Embryonic facial prominence (tissue), 1 donor: ENCODE measurements at regions not wholly inside any gene's neighbourhood (a gene's known extent, or its start where the extent isn't known, plus 50 kb on each side); places are given as distances from the start of the nearest gene placed in this dataset.
A peak's percentile ranks its signal among the peaks of the same experiment; 100 is the strongest.
"Not testable (repeated sequence)": the region's sequence is repeated elsewhere in the genome, so short reads cannot be mapped to it uniquely, and the experiment has no call there.

Experiments used
- DNase-seq: peaks from one replicate; pipeline ENCODE4 v3.0.0-alpha.2; 2016; ENCODE audit errors: extremely low spot score

- DNase-seq: not testable (repeated sequence)
Measured at GRCh38 chr12:9449657-9450126, 158.0 kb downstream of the KLRB1 start.

DNA sequence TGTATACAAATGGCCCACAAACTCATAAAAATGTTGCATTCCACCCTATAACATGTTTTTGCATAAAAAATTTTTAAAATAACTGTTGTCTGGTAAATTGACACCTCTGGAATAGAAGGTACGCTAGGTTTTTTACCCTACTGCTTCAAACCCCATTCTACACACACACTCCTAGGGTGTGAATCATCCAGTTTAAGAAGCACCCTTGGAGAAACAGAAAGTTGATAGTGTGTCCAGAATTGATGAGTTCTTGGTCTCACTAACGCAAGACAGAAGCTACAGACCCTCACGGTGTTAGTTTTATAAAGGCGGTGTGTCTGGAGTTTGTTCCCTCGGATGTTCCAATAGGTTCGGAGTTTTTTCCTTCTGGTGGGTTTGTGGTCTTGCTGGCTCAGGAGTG is 158.5 kb downstream of the KLRB1 start:
- no peak for DNase-seq

DNA sequence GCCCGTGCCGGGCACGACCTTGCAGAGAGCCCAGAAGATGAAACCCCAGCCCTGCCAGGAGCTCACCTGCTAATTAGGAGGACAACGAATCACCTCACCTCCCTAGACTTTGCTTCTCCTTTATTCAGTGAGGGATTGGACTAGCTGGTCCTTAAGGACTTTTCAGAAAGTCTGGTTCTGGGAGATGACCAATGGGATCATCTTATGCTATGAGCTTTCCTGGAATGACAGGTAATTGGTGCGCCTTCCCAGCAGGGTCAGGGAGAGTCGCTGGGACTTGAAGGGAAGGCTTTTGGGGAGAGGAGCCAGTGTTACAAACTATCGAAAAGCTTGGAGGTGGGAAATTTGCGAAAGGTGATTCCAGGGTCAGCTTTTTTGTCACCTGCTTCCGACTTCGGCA is 159.1 kb downstream of the KLRB1 start:
- not testable (repeated sequence) for DNase-seq

DNA sequence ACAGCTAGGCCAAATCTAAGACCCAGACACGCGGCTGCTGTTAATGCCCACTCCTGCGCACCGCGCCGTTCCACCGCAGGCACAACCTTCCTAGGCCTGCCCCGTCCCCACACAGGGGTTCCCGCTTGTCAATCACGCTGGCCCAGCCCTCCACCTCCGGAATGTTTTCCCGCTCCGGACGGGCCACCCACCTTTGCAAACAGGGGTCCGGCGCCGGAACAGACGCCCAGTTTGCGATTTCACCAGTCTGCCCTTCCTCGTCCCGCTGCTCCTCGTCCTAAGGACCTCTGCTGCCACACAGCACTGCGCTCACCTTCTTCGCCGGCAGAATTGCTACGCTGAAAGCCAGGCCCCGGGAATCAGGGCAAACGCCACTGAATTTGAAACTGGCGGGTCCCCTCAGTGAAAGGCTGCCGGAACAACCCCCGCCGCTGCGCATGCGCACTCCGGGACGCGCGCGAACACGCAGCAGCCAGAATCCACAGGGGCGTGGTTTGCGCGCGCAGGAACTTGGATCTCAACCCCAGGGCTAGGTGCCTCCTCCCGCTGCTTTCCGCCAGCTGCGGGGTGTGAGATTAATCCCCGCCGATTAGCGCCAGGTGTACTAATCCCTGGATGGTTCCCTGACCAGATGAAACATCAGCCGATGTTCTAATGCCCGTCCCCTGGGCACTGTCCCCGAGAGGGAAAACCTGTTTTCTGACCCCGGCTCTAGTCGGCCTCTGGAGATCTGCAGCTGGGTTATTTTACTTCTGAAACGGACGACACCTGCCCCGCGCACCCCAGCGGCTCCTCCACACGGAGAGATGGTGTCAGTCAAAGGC is 159.7 kb downstream of the KLRB1 start:
- peak; percentile 71 for DNase-seq

DNA sequence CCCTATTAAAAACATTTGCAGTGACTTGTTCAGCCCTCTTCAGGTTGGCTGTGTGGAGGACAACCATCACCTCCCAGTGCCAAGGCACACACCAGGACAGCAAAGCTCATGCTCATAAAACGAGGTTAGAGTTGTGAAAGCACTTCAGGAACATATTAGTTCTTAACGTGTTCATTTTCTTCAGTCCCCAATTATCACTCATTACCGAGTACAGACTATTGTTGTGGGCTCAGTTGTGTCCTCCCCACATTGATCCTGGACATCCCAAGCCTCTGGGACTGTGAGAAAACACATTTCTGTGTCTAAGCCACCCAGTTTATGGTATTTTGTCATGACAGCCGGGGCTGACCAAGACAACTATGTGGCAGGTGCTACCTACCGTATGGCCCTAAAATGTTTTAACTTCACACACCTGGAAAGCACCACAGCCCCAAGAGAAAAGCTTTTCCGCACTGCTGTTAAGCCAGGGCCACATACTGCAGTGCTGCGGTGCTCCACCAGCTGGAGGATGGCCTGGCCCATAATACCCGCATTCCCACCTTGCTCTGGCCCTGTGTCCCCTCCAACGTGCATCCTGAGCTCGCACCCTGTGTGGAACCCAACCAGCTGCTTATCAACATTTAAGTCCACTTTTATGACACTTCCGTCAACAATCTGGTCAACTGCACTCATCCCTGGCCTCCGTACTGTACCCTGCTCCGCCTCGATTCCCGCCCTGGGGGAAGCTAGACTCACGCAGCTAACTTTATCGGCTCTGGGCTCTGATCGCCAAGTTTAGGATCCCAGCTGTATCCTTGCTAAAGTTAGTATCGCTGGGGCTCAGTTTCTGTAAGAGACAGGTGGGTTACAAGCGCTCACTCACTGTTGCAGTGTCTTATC is 160.6 kb downstream of the KLRB1 start:
- DNase-seq: not testable (repeated sequence)

- DNase-seq: not testable (repeated sequence)
Measured at GRCh38 chr12:9440428-9440827, 167.3 kb downstream of the KLRB1 start.

DNA sequence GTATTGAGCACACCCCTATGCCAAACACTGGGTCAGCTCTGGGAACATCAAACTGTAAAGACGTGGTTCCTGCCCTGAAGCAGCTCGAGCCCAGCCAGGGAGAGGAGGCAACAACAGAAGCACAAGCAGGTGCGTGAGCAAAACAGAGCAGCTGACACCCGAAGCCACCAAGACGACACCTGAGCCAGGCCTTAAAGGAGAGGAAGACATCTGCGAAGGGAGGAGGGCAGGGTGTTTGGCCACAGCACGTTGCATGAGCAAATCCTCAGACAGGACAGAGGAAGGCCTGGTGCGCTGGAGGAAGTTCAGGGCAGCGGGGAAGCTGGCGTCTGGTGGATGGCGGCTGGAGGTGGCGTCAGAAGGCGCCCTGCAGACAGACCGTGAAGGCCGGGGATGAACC is 172.0 kb downstream of the KLRB1 start:
- DNase-seq: not testable (repeated sequence)

- DNase-seq: not testable (repeated sequence)
Measured at GRCh38 chr12:9430385-9430784, 177.3 kb downstream of the KLRB1 start.

DNA sequence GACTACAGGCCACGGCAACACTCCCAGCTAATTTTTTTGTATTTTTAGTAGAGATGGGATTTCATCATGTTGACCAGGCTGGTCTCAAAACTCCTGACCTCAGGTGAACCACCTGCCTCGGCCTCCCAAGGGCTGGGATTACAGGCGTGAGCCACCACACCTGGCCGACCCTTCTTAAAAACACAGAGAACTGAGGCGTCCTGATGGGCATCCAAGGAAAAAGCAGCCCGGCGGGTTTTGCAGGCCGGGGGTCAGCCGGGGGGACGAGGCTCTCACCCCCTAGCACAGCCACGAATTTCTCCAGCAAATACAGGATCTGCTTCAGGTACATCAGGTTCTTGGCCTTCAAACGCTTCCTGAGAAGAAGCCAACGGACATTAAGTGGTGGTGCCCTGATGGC is 178.9 kb downstream of the KLRB1 start:
- DNase-seq: not testable (repeated sequence)

GRCh38 chr12:9425429-9425828 is 182.3 kb downstream of the KLRB1 start:
- DNase-seq: not testable (repeated sequence)

- DNase-seq: not testable (repeated sequence)
Measured at GRCh38 chr12:9424175-9424740, 183.5 kb downstream of the KLRB1 start.

GRCh38 chr12:9422689-9423088 is 185.0 kb downstream of the KLRB1 start:
- DNase-seq: not testable (repeated sequence)

DNA sequence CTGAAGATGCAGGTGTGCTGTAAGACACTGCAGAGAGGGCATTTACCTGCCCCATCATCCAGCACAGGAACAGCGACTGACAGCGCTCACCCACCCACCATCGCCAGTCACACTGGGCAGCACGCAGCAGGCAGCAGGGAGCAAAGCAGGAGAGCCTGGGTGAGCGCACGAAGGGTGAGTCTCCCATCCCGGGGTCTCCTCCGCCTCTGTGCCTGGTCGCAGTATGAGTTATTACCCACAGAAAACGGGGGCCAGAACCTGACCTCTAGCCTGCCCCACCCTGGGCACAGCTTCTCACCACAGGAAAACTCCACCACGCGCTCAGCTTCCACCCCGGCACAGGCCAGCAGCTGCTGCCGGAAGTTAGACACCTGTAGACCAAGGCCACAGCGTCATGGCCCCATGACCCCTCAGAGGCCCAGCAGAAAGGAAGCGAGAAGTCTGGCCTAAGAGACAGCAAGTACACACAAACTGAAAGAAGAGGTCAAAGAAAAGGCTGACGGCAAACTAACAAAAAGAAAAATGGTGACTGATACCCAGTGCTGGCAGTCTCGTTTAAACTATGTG is 186.1 kb downstream of the KLRB1 start:
- DNase-seq: not testable (repeated sequence)

GRCh38 chr12:9420817-9421519 is 186.7 kb downstream of the KLRB1 start:
- not testable (repeated sequence) for DNase-seq

DNA sequence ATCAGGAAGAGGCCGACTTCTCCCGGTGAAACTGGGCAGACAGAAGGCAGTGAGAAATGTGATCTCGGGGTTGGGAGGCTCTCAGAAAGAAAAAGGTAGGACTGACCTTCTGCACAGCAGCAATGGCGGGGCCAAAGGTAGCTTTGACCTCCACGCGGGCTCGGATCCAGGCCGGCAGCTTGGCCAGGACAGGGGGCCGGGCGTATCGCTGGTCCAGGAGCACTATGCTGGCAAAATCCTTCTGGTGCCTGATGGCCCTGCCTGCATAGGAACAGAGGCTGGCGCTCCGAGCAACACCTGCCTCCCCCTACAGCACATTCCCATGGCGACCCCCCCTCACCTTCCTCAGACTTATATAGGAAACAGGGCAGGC is 189.1 kb downstream of the KLRB1 start:
- DNase-seq: not testable (repeated sequence)

DNA sequence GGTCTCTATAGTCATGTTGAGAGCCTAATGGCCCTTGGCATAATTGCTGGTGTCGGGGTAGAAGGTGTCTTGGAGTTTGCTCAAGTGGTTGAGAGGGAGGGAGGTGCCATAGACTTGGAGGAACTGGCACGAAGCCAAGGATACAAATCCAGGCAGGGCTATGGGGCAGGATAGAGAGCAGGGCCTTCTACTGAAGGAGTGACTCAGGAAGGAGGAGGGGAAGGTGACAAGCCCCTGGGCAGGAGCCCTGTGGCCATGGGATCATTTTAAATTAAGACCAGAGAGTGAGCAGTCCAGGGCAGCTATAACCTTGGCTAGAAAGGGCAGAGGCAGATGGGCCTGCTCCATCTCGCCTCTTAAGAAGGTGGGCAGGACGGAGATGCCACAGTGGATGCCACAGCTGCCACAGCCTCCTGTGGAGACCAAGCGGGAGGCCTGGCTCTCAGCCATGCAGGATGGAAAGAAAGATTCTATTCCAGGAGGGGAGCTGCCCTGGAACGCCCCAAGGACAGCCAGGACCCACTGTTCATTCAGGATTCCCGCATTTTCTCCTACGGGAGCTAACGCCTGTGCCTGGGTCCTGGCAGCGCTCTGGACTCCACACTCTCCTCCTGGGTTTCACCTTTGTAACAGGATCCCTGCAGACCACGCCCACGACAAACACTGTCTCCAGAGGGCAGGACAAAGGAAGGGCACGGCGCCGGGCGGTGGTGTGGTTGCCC is 189.6 kb downstream of the KLRB1 start:
- DNase-seq: not testable (repeated sequence)

DNA sequence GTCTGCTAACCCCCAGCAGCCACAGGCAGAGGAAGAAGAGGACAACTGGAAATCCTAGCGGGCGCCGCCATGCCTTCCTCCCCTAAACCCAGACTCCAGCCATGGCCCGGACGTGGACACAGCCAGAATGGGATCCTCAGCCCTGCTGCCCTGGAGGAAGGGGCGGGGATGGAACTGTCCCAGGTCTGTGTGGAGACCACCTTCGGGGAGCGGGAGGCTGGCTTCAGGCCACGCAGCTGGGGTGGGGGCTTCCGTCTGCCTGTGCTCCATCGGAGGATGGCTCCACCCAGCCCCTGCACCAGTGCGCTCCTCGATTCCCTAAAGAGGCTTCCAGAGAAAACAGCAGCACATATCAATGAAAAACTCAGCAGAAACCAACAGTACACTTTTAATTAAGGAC is 190.4 kb downstream of the KLRB1 start:
- not testable (repeated sequence) for DNase-seq

GRCh38 chr12:9416346-9416745 is 191.4 kb downstream of the KLRB1 start:
- DNase-seq: not testable (repeated sequence)

GRCh38 chr12:9415898-9416297 is 191.8 kb downstream of the KLRB1 start:
- not testable (repeated sequence) for DNase-seq

DNA sequence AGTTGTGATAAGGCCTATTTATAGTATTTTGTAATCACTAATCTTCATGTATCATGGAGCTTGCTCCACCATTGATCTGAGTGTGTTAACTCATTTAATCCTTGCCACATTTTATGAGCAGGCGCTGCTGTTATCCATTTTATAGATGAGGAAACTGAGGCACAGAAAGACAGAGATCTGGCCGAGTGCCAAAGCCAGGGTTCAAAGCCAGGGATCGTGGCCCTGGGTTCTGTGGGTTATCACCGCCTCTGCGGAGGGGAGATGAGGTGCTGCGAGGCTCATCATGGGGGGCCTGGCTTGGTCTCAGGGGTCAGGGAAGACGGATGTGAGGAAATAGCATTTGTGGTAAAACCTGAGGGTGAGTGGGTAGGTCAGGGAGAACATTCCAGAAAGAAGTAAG is 193.9 kb downstream of the KLRB1 start:
- DNase-seq: not testable (repeated sequence)
